ENCODE measurements at regions not wholly inside any gene's neighbourhood (a gene's known extent, or its start where the extent isn't known, plus 50 kb on each side); places are given as distances from the start of the nearest gene placed in this dataset.

- no peak overlapping the region for H2BK120ac ChIP-seq (ENCODE audit: low read depth, low read length)
Observed at GRCh38 chr12:76194724-76195123, 110.2 kb upstream of the NAP1L1 start.

More at GRCh38 chr12:76194724-76195123, 110.2 kb upstream of the NAP1L1 start:
- Histone ChIP-seq H2BK20ac (ENCODE audit: low read depth, low read length) (no peak overlapping the region), H3K14ac (replicated peaks; ENCODE audit: low read depth, low read length) (no peak overlapping the region; the same call in 1 of the 2 replicates), H3K4me1 (ENCODE audit: control insufficient read depth, insufficient read depth, low read length) (no peaks in the 10 kb centered on the region), H2BK15ac (ENCODE audit: low read depth, low read length) (no peak overlapping the region), H4K91ac (ENCODE audit: insufficient read depth, low read depth, low read length) (no peak overlapping the region), H3K18ac (ENCODE audit: low read depth, low read length) (no peak overlapping the region), H3K9me1 (ENCODE audit: insufficient read depth, low read length) (no peaks in the 10 kb centered on the region), H4K5ac (ENCODE audit: low read depth, low read length) (no peak overlapping the region), H3K4me2 (ENCODE audit: low read depth, low read length) (no peak overlapping the region), H3K27me3 (ENCODE audit: control insufficient read depth, insufficient read depth, low read length) (no peaks in the 10 kb centered on the region), H2AFZ (replicated peaks; ENCODE audit: low read length, poor library complexity) (no peak overlapping the region), H4K20me1 (ENCODE audit: insufficient read depth, low read length) (no peaks in the 10 kb centered on the region), H3K4me3 (ENCODE audit: insufficient read depth, low read depth, low read length) (no peak overlapping the region), H2AK5ac (ENCODE audit: low read depth, low read length) (no peak overlapping the region), H2AK9ac (replicated peaks; ENCODE audit: low read depth, low read length, poor library complexity) (no peak overlapping the region), H2BK5ac (ENCODE audit: low read depth, low read length, poor library complexity, severe bottlenecking) (no peak overlapping the region), H3K79me1 (ENCODE audit: low read depth in 1 of 2, low read length in 2 of 2) (no peaks in the 10 kb centered on the region), H3K36me3 (ENCODE audit: control insufficient read depth, insufficient read depth, low read length) (no peaks in the 10 kb centered on the region), H4K8ac (ENCODE audit: low read depth in 2 of 2, low read length in 2 of 2) (no peak overlapping the region), H3K27ac (ENCODE audit: insufficient read depth, low read length) (no peak overlapping the region), H3K56ac (ENCODE audit: extremely low read depth, insufficient read depth, low read length) (no peak overlapping the region), H3K9ac (ENCODE audit: low read depth, low read length) (no peak overlapping the region), H3K4ac (ENCODE audit: low read depth, low read length) (no peak overlapping the region), H3K9me3 (ENCODE audit: control insufficient read depth, insufficient read depth, low read length) (peaks cover 10% of the 10 kb centered on the region), H3K23ac (ENCODE audit: low read depth, low read length) (no peak overlapping the region)
- ChIA-PET POLR2A (ENCODE audit: unreplicated experiment) (no interaction called here), CTCF (no interaction called here)
- intact Hi-C loops (cut with micrococcal nuclease), result no loop called here
- DNase-seq (no peak), ATAC-seq (ENCODE audit: low read depth) (no peak)
- BruUV-seq (replicated peaks), result no TSS peak
- no peak for TF ChIP-seq SMC3 (IDR thresholded peaks at IDR 0.05; ENCODE audit: low read depth, low read length)
- TF ChIP-seq CHD1 (IDR thresholded peaks at IDR 0.05; ENCODE audit: low read depth, low read length), result no peak
- TF ChIP-seq ELK1 (IDR thresholded peaks at IDR 0.05; ENCODE audit: borderline replicate concordance, low read depth, low read length), result no peak
- no peak for TF ChIP-seq RFX5 (IDR thresholded peaks at IDR 0.05; ENCODE audit: low read depth, low read length)
- no peak for TF ChIP-seq BHLHE40 (IDR thresholded peaks at IDR 0.05; ENCODE audit: low read depth, low read length)
- no peak for TF ChIP-seq MAFK (IDR thresholded peaks at IDR 0.05; ENCODE audit: low read depth, low read length)
- no peak for TF ChIP-seq MAZ (IDR thresholded peaks at IDR 0.05; ENCODE audit: borderline replicate concordance, low read depth, low read length)
- no peak for TF ChIP-seq USF2 (IDR thresholded peaks at IDR 0.05; ENCODE audit: low read depth, low read length)
- TF ChIP-seq MXI1 (IDR thresholded peaks at IDR 0.05; ENCODE audit: borderline replicate concordance, low read depth, low read length), result no peak
- TF ChIP-seq CTCF (conservative IDR thresholded peaks at IDR 0.05; ENCODE audit: low read depth, low read length), result no peak
- dilution Hi-C loops (cut with HindIII; ENCODE audit: low sequenced_read_pairs, unreplicated experiment), result no loop called here
- in situ Hi-C loops (cut with MboI; ENCODE audit: low sequenced_read_pairs), result no loop called here
